HFFc6 (cell line): ENCODE measurements at regions not wholly inside any gene's neighbourhood (a gene's known extent, or its start where the extent isn't known, plus 50 kb on each side); places are given as distances from the start of the nearest gene placed in this dataset.

Source experiments
- DNase-seq: peaks from one replicate; pipeline ENCODE4 v3.0.0-alpha.2; 2018
- H3K27ac Mint-ChIP-seq: 2 replicates; pipeline ENCODE4 v1.8.0; 2020; ENCODE audit warnings: mild to moderate bottlenecking, mixed read lengths
- H3K27me3 Mint-ChIP-seq: 2 replicates; pipeline ENCODE4 v1.8.0; 2021; ENCODE audit warnings: mild to moderate bottlenecking, moderate library complexity, mixed read lengths; ENCODE audit not compliant: insufficient read depth
- H3K36me3 Mint-ChIP-seq: 2 replicates; pipeline ENCODE4 v1.8.0; 2021; ENCODE audit warnings: low read depth, mixed read lengths
- H3K4me1 Mint-ChIP-seq: 2 replicates; pipeline ENCODE4 v1.8.0; 2020; ENCODE audit warnings: low read depth, mixed read lengths
- H3K4me3 Mint-ChIP-seq: 2 replicates; pipeline ENCODE4 v1.8.0; 2020; ENCODE audit warnings: mild to moderate bottlenecking, moderate library complexity, mixed read lengths
- H3K9me3 Mint-ChIP-seq: 2 replicates; pipeline ENCODE4 v1.8.0; 2020; ENCODE audit warnings: mild to moderate bottlenecking, mixed read lengths
- CTCF ChIP-seq: fragments of 200-600 bp; sonication (generic); IDR thresholded peaks from 2 replicates; pipeline ENCODE4 v1.5.0; 2021; ENCODE audit warnings: antibody characterized with exemption, mild to moderate bottlenecking

- Mint-ChIP-seq H3K27ac (no peak overlapping the region), H3K27me3 (peaks cover 2% of the 10 kb centered on the region), H3K4me3 (no peak overlapping the region), H3K4me1 (peaks cover 60% of the 10 kb centered on the region), H3K36me3 (peaks cover 5% of the 10 kb centered on the region), H3K9me3 (no peaks in the 10 kb centered on the region)
- DNase-seq, result no peak
- no peak for TF ChIP-seq CTCF
Measured at GRCh38 chr21:35854281-35854680, 206.0 kb downstream of the SETD4 start.

- DNase-seq, result peak; percentile 27
Measured at GRCh38 chr21:35853321-35854239, 206.7 kb downstream of the SETD4 start.

GRCh38 chr21:35852820-35853219, 207.5 kb downstream of the SETD4 start:
- no peak for TF ChIP-seq CTCF
- Mint-ChIP-seq H3K9me3 (no peaks in the 10 kb centered on the region), H3K27me3 (peaks cover 2% of the 10 kb centered on the region), H3K36me3 (peaks cover 5% of the 10 kb centered on the region), H3K4me1 (peaks cover 64% of the 10 kb centered on the region), H3K4me3 (no peak overlapping the region), H3K27ac (peak overlapping the region; percentile 49; the same call in 1 of the 2 replicates)
- no peak for DNase-seq

More at GRCh38 chr21:35853321-35854239, 206.7 kb downstream of the SETD4 start:
- H3K4me1 Mint-ChIP-seq, result peaks cover 64% of the 10 kb centered on the region
- H3K4me3 Mint-ChIP-seq, result no peak overlapping the region
- H3K36me3 Mint-ChIP-seq, result peaks cover 5% of the 10 kb centered on the region
- peak overlapping the region; percentile 49 for H3K27ac Mint-ChIP-seq
- no peak for TF ChIP-seq CTCF
- peaks cover 2% of the 10 kb centered on the region for H3K27me3 Mint-ChIP-seq
- no peaks in the 10 kb centered on the region for H3K9me3 Mint-ChIP-seq

GRCh38 chr21:35850542-35851103, 209.7 kb downstream of the SETD4 start:
- H3K4me1 Mint-ChIP-seq, result peaks cover 56% of the 10 kb centered on the region
- peak; percentile 1 for DNase-seq
- H3K9me3 Mint-ChIP-seq, result no peaks in the 10 kb centered on the region
- no peaks in the 10 kb centered on the region for H3K27me3 Mint-ChIP-seq
- TF ChIP-seq CTCF, result no peak
- H3K4me3 Mint-ChIP-seq, result peak overlapping the region; percentile 72
- peaks cover under 1% of the 10 kb centered on the region for H3K36me3 Mint-ChIP-seq
- peak overlapping the region; percentile 77 for H3K27ac Mint-ChIP-seq

GRCh38 chr21:35850029-35850428, 210.3 kb downstream of the SETD4 start:
- no peak for TF ChIP-seq CTCF
- no peaks in the 10 kb centered on the region for H3K36me3 Mint-ChIP-seq
- H3K4me3 Mint-ChIP-seq, result peak overlapping the region; percentile 72
- no peaks in the 10 kb centered on the region for H3K9me3 Mint-ChIP-seq
- peak; percentile 72 for DNase-seq
- H3K27ac Mint-ChIP-seq, result peak overlapping the region; percentile 77
- no peaks in the 10 kb centered on the region for H3K27me3 Mint-ChIP-seq
- peaks cover 50% of the 10 kb centered on the region for H3K4me1 Mint-ChIP-seq
